ENCODE measurements at regions not wholly inside any gene's neighbourhood (a gene's known extent, or its start where the extent isn't known, plus 50 kb on each side); places are given as distances from the start of the nearest gene placed in this dataset.

DNA sequence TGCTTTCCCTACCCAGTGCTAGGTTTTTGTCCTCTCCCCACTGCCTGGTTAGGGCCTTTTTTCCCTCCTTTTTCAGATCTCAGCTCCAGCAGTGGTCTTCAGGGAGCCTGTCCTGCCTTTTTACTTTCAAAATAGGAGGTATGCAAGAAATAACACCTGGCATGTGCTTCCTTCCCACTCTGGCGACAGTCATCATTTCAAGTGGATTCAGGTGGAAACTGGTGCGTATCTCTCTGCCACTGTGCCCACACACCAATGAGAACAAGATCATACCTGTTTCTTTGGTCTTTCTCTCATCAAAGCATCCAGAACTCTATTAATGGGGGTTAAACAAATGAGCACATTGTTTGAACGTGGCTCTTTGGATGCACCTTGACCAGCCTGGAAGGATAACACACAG is 95.7 kb upstream of the GGTLC1 start:
- H3K4me1 ChIP-seq (ENCODE audit: control insufficient read depth in 5 of 5, insufficient read depth in 5 of 5, low read length in 5 of 5), result no peaks in the 10 kb centered on the region
- H3K27ac ChIP-seq (ENCODE audit: low read depth in 1 of 2, low read length in 1 of 2), result no peak overlapping the region
- H3K36me3 ChIP-seq (ENCODE audit: control insufficient read depth in 4 of 4, insufficient read depth in 4 of 4, low read length in 4 of 4), result no peaks in the 10 kb centered on the region
- H3K9ac ChIP-seq (ENCODE audit: insufficient read depth in 1 of 2, low read length in 2 of 2), result no peak overlapping the region
- DNase-seq, result no peak
- no peak overlapping the region for H3K4me3 ChIP-seq
- ATAC-seq (ENCODE audit: insufficient read depth, low FRiP score), result no peak
- TF ChIP-seq, protein P1, sequence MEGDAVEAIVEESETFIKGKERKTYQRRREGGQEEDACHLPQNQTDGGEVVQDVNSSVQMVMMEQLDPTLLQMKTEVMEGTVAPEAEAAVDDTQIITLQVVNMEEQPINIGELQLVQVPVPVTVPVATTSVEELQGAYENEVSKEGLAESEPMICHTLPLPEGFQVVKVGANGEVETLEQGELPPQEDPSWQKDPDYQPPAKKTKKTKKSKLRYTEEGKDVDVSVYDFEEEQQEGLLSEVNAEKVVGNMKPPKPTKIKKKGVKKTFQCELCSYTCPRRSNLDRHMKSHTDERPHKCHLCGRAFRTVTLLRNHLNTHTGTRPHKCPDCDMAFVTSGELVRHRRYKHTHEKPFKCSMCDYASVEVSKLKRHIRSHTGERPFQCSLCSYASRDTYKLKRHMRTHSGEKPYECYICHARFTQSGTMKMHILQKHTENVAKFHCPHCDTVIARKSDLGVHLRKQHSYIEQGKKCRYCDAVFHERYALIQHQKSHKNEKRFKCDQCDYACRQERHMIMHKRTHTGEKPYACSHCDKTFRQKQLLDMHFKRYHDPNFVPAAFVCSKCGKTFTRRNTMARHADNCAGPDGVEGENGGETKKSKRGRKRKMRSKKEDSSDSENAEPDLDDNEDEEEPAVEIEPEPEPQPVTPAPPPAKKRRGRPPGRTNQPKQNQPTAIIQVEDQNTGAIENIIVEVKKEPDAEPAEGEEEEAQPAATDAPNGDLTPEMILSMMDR (IDR thresholded peaks at IDR 0.05; ENCODE audit: control extremely low read depth, extremely low read depth), result no peak
- H3K27me3 ChIP-seq (ENCODE audit: control insufficient read depth in 3 of 3, insufficient read depth in 3 of 3, low read length in 2 of 3), result no peaks in the 10 kb centered on the region
- H3K9me3 ChIP-seq (ENCODE audit: control insufficient read depth in 4 of 4, insufficient read depth in 3 of 4, low read length in 3 of 4), result no peaks in the 10 kb centered on the region
- WGBS, 2 donors, result 75 to 78% methylated on average over 3 of the region's 3 CpGs

DNA sequence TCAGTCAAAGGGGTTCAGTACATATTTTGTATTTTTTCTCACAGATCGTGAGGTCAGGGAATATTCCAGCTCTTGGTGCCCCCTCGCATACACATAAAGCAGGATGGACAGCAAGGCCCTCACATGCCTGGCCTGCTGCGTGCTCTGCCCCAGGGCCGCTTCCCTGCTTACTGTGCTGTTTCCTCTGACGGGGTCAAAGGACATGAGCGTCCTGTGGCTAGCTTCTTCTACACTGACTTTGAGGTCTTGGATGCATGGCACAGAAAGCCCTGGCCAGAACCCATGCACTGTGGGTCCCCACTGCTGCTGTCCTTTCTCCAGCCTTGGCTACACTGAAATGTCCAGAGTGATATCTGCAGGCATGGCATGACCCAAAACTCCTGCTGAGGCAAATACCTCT is 92.5 kb upstream of the GGTLC1 start:
- TF ChIP-seq, protein P1 (IDR thresholded peaks at IDR 0.05; ENCODE audit: control extremely low read depth, extremely low read depth), result no peak
- Histone ChIP-seq H3K27me3 (ENCODE audit: control insufficient read depth in 3 of 3, insufficient read depth in 3 of 3, low read length in 2 of 3) (no peaks in the 10 kb centered on the region), H3K36me3 (ENCODE audit: control insufficient read depth in 4 of 4, insufficient read depth in 4 of 4, low read length in 4 of 4) (no peaks in the 10 kb centered on the region), H3K4me3 (no peak overlapping the region), H3K9ac (ENCODE audit: insufficient read depth in 1 of 2, low read length in 2 of 2) (no peak overlapping the region), H3K9me3 (ENCODE audit: control insufficient read depth in 4 of 4, insufficient read depth in 3 of 4, low read length in 3 of 4) (peaks cover 0 to 2% (median 0%) of the 10 kb centered on the region in 4 donors), H3K4me1 (ENCODE audit: control insufficient read depth in 5 of 5, insufficient read depth in 5 of 5, low read length in 5 of 5) (no peaks in the 10 kb centered on the region), H3K27ac (ENCODE audit: low read depth in 1 of 2, low read length in 1 of 2) (no peak overlapping the region)
- 88 to 91% methylated on average over 6 of the region's 6 CpGs for WGBS, 2 donors
- DNase-seq, result no peak
- no peak for ATAC-seq (ENCODE audit: insufficient read depth, low FRiP score)

DNA sequence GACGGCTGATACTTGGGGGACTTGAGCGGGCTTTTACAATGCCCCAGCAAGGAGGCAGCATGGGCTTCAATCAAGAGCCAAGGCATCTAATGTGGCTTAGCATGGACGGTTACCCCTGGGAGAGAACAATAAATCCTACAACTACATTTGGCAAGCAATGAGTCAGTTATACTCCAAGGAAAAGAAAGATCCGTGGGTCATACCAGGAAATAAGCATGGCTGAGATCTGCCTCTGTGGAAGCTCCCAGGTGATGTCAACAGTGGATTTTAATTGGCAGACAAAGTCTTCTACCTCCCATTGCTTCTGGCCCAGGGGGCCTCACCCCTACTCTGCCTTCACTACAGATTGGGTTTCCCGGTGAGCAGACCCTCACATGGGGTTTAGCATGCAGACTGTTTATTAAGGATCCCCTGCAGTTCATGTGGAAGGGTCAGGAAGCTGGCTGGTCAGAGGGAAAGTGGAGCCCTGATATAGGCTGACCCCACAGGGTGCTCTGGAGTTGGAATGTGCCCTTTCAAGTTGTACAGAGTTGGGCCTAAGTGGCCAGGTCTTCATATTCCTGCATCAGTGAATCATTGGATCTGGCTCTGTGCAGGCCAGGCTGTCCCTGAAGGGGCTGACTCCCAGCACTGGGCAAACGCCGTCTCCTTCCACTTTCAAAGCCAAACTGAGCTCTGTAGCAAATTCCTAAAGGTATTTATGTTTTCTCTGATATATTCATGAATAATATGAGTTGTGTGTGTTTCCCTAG is 91.3 kb upstream of the GGTLC1 start:
- ATAC-seq (ENCODE audit: insufficient read depth, low FRiP score) (no peak), DNase-seq (no peak)
- Histone ChIP-seq H3K4me1 (ENCODE audit: control insufficient read depth in 5 of 5, insufficient read depth in 5 of 5, low read length in 5 of 5) (no peaks in the 10 kb centered on the region), H3K36me3 (ENCODE audit: control insufficient read depth in 4 of 4, insufficient read depth in 4 of 4, low read length in 4 of 4) (no peaks in the 10 kb centered on the region), H3K9me3 (ENCODE audit: control insufficient read depth in 4 of 4, insufficient read depth in 3 of 4, low read length in 3 of 4) (peaks cover 0 to 2% (median 0%) of the 10 kb centered on the region in 4 donors), H3K27ac (ENCODE audit: low read depth in 1 of 2, low read length in 1 of 2) (no peak overlapping the region), H3K4me3 (no peak overlapping the region), H3K9ac (ENCODE audit: insufficient read depth in 1 of 2, low read length in 2 of 2) (no peak overlapping the region), H3K27me3 (ENCODE audit: control insufficient read depth in 3 of 3, insufficient read depth in 3 of 3, low read length in 2 of 3) (no peaks in the 10 kb centered on the region)
- WGBS, 2 donors, result 90 to 92% methylated on average over 7 of the region's 7 CpGs
- TF ChIP-seq, protein P1 (IDR thresholded peaks at IDR 0.05; ENCODE audit: control extremely low read depth, extremely low read depth), result no peak

DNA sequence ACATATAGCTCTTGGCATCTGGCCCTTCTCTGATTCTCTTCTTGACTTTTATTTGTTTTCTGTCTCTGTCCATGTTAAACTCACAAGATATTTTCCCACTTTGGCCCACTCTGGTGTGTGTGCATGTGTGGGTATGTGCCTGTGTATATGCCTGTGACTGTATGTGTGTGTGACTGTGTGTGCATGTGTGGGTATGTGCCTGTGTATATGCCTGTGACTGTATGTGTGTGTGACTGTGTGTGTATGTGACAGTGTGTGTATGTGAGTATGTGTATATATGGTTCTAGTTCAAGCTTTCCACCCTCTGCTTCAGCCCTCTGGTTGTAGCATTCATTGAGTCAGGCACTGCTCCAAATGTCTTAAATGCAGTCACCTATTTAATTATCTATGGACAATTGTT is 88.6 kb upstream of the GGTLC1 start:
- H3K9ac ChIP-seq (ENCODE audit: insufficient read depth in 1 of 2, low read length in 2 of 2), result no peak overlapping the region
- H3K4me1 ChIP-seq (ENCODE audit: control insufficient read depth in 5 of 5, insufficient read depth in 5 of 5, low read length in 5 of 5), result no peaks in the 10 kb centered on the region
- DNase-seq (no peak), ATAC-seq (ENCODE audit: insufficient read depth, low FRiP score) (no peak)
- no peak overlapping the region for H3K27ac ChIP-seq (ENCODE audit: low read depth in 1 of 2, low read length in 1 of 2)
- peaks cover 0 to 2% (median 0%) of the 10 kb centered on the region in 4 donors for H3K9me3 ChIP-seq (ENCODE audit: control insufficient read depth in 4 of 4, insufficient read depth in 3 of 4, low read length in 3 of 4)
- no peaks in the 10 kb centered on the region for H3K27me3 ChIP-seq (ENCODE audit: control insufficient read depth in 3 of 3, insufficient read depth in 3 of 3, low read length in 2 of 3)
- H3K36me3 ChIP-seq (ENCODE audit: control insufficient read depth in 4 of 4, insufficient read depth in 4 of 4, low read length in 4 of 4), result no peaks in the 10 kb centered on the region
- no peak overlapping the region for H3K4me3 ChIP-seq
- TF ChIP-seq, protein P1 (IDR thresholded peaks at IDR 0.05; ENCODE audit: control extremely low read depth, extremely low read depth), result no peak
